Stimulated activated CD4-positive, alpha-beta T cell treated with anti-CD3 and anti-CD28 coated beads, Interleukin-4, amount 100 ng/mL, for 48 hours (primary cell): ENCODE measurements at regions not wholly inside any gene's neighbourhood (a gene's known extent, or its start where the extent isn't known, plus 50 kb on each side); places are given as distances from the start of the nearest gene placed in this dataset.

Source experiments
- DNase-seq, 2 donors: peaks; one replicate each; pipeline ENCODE4 v3.0.0-alpha.2; 2020; ENCODE audit warnings: low read depth in 2 of 2

GRCh38 chr16:66289986-66290385 is 76.5 kb upstream of the CDH5 start:
- no peak for DNase-seq

GRCh38 chr16:66289051-66289680 is 77.3 kb upstream of the CDH5 start:
- DNase-seq = no peak

- DNase-seq = no peak
Measured at GRCh38 chr16:66287926-66288325, 78.6 kb upstream of the CDH5 start.

GRCh38 chr16:66287416-66287815 is 79.1 kb upstream of the CDH5 start:
- no peak for DNase-seq

- no peak for DNase-seq
Measured at GRCh38 chr16:66286527-66286926, 80.0 kb upstream of the CDH5 start.

GRCh38 chr16:66278604-66279262 is 87.8 kb upstream of the CDH5 start:
- no peak for DNase-seq

- DNase-seq = no peak
Measured at GRCh38 chr16:66278111-66278531, 88.4 kb upstream of the CDH5 start.

GRCh38 chr16:66277311-66278070 is 89.0 kb upstream of the CDH5 start:
- no peak for DNase-seq

GRCh38 chr16:66275775-66276428 is 90.6 kb upstream of the CDH5 start:
- peak in 1 of 2 donors; percentile 5 for DNase-seq

GRCh38 chr16:66274335-66275110 is 92.0 kb upstream of the CDH5 start:
- no peak for DNase-seq

GRCh38 chr16:66273644-66274334 is 92.7 kb upstream of the CDH5 start:
- no peak for DNase-seq

- DNase-seq = no peak
Measured at GRCh38 chr16:66273053-66273452, 93.4 kb upstream of the CDH5 start.

GRCh38 chr16:66272461-66272860 is 94.0 kb upstream of the CDH5 start:
- DNase-seq = no peak

GRCh38 chr16:66271074-66272060 is 95.1 kb upstream of the CDH5 start:
- no peak for DNase-seq

GRCh38 chr16:66270333-66270927 is 96.1 kb upstream of the CDH5 start:
- DNase-seq = peak; percentile 54 to 65

GRCh38 chr16:66269617-66270332 is 96.7 kb upstream of the CDH5 start:
- no peak for DNase-seq

- DNase-seq = no peak
Measured at GRCh38 chr16:66267292-66268014, 99.0 kb upstream of the CDH5 start.
